Rectal smooth muscle tissue (tissue), 1 donor: ENCODE measurements at regions not wholly inside any gene's neighbourhood (a gene's known extent, or its start where the extent isn't known, plus 50 kb on each side); places are given as distances from the start of the nearest gene placed in this dataset.
"Not testable (repeated sequence)": the region's sequence is repeated elsewhere in the genome, so short reads cannot be mapped to it uniquely, and the experiment has no call there.

Experiments used
- H3K27ac ChIP-seq: one replicate; pipeline ENCODE4 v1.7.0; 2013; ENCODE audit warnings: low read depth, low read length, inconsistent platforms
- H3K27me3 ChIP-seq: one replicate; pipeline ENCODE4 v1.7.0; 2013; ENCODE audit warnings: low read length; ENCODE audit not compliant: control insufficient read depth, insufficient read depth
- H3K36me3 ChIP-seq: one replicate; pipeline ENCODE4 v1.7.0; 2013; ENCODE audit warnings: low read length; ENCODE audit not compliant: control insufficient read depth, insufficient read depth
- H3K4me1 ChIP-seq: one replicate; pipeline ENCODE4 v1.7.0; 2013; ENCODE audit warnings: low read length; ENCODE audit not compliant: control insufficient read depth, insufficient read depth
- H3K4me3 ChIP-seq: one replicate; pipeline ENCODE4 v1.7.0; 2013; ENCODE audit warnings: low read length
- H3K9ac ChIP-seq: one replicate; pipeline ENCODE4 v1.7.0; 2013; ENCODE audit warnings: low read length

DNA sequence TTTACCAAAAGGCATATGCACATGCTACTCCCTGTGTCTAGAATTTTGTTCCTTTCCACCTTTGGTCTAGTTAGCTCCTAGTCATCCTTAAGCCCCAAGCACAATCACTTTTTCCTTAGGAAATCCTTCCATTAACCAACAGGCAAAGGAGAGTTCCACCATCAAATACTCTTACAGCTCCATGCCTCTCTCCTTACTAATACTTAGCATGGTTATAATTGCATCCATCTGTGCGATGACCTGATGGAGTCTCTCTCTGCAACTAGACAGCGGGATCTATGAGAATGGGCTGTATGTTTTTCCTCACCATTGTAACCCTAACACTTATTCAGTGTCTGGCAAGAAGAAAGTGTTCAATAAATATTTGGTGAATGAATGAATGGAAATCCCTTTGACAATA is 69.3 kb upstream of the SMAD3 start:
- Histone ChIP-seq H3K27ac (no peak overlapping the region), H3K4me1 (no peaks in the 10 kb centered on the region), H3K9ac (no peak overlapping the region), H3K27me3 (no peaks in the 10 kb centered on the region), H3K4me3 (no peak overlapping the region), H3K36me3 (no peaks in the 10 kb centered on the region)

DNA sequence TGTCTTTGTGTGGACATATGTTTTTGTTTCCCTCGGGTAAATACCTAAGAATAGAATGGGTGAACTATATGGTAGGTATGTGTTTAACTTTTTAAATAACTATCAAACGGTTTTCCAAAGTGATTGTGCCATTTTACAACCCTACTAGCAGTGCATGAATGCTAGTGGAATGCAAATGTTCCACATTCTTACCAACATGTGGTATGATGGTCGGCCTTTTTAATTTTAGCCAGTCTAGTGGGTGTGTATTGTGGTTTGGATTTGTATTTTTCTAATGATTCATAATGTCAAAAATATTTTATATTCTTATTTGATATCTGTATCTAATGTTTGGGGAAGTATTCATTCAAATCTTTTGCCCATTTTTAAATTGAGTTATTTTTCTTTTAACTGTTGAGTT is 68.2 kb upstream of the SMAD3 start:
- H3K36me3 ChIP-seq, result no peaks in the 10 kb centered on the region
- no peaks in the 10 kb centered on the region for H3K4me1 ChIP-seq
- H3K27me3 ChIP-seq, result no peaks in the 10 kb centered on the region
- H3K9ac ChIP-seq, result no peak overlapping the region
- H3K4me3 ChIP-seq, result no peak overlapping the region
- no peak overlapping the region for H3K27ac ChIP-seq

DNA sequence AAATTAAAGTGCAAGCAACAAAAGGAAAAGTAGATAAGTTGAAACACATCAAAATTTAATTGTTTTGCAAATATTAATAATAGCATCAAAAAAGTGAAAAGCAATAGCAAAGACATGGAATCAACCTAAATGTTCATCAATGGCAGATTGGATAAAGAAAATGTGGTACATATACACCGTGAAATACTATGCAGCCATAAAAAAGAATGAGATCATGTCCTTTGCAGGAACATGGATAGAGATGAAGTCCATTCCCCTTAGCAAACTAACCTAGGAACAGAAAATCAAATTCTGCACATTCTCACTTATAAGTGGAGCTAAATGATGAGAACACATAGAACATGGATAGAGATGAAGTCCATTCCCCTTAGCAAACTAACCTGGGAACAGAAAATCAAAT is 67.2 kb upstream of the SMAD3 start:
- not testable (repeated sequence) for H3K36me3 ChIP-seq, H3K9ac ChIP-seq, H3K27me3 ChIP-seq, H3K4me1 ChIP-seq, H3K27ac ChIP-seq, H3K4me3 ChIP-seq

DNA sequence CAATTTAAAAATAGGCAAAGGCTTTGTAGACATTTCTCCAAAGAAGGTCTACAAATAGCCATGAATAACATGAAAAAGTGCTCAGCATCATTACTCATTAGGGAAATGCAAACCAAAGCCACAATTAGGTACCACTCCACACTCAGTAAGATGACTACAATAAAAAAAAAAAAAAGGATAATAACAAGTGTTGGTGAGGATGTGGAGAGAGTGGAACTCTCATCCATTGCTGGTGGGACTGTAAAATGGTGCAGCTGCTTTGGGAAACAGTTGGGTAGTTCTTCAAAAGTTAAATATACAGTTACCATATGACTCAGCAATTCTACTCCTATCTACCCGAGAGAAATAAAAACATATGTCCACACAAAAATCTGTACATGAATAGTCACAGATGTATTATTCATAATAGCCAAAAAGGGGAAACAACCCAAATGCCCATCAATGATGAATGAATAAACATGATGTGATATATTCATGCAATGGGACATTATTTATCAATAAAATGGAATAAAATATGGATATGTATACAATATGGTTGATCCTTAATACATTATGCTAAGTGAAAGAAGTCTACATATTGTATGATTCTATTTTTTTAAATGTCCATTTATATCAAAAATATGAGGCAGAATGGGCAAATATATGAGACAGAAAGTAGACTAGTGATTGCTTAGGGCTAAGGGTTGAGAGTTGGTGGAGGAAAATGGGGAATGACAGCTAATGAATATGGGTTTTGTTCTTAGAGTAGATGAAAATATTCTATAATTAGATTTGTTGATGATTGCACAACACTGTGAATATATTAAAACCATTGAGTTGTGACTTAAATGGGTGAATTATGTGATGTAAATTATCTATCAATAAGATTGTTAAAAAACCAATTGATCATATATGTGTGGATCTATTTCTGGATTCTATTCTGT is 66.1 kb upstream of the SMAD3 start:
- H3K9ac ChIP-seq, result no peak overlapping the region
- H3K4me1 ChIP-seq, result no peaks in the 10 kb centered on the region
- H3K4me3 ChIP-seq, result no peak overlapping the region
- H3K36me3 ChIP-seq, result no peaks in the 10 kb centered on the region
- no peaks in the 10 kb centered on the region for H3K27me3 ChIP-seq
- H3K27ac ChIP-seq, result no peak overlapping the region

DNA sequence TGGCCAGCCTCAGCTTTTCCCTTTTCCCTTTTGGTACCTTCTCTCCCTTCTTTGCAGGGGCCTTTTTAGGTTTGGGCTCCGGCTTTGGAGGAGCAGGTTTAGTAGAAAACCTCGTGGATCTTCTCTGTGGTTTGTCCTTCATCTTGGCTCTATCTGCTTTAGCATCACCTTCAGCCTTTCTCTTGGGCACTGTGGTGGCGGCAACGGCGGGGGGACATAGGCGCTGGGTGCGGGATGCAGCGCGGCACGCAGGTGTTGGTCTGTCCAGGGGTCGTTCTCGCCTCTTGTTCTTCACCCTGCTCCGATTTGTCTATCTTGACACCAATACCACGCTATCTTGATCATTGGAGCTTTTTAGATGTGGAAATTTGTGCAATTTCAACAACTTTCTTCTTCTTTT is 64.5 kb upstream of the SMAD3 start:
- Histone ChIP-seq H3K9ac (no peak overlapping the region), H3K27ac (no peak overlapping the region), H3K36me3 (no peaks in the 10 kb centered on the region), H3K27me3 (no peaks in the 10 kb centered on the region), H3K4me1 (no peaks in the 10 kb centered on the region), H3K4me3 (no peak overlapping the region)

DNA sequence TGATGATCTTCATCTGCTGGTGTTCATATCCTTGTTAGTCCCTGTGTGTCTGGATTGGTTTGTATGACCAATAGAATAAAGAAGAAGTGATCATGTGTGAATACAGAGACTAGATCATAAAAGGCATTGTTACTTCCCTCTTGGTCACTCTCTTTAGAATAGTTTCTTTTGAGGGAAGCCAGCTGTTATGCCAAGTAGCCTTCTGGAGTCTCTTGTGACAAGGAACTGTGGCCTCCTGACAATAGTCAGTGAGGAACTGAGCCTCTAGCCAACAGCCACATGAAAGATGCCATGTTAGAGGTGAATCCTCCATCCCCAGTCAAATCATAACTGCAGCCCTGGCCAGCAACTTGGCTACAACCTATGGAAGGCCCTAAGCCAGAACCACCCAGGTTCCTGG is 63.0 kb upstream of the SMAD3 start:
- no peak overlapping the region for H3K9ac ChIP-seq
- H3K27ac ChIP-seq, result no peak overlapping the region
- H3K36me3 ChIP-seq, result no peaks in the 10 kb centered on the region
- H3K4me3 ChIP-seq, result no peak overlapping the region
- H3K27me3 ChIP-seq, result no peaks in the 10 kb centered on the region
- no peaks in the 10 kb centered on the region for H3K4me1 ChIP-seq

DNA sequence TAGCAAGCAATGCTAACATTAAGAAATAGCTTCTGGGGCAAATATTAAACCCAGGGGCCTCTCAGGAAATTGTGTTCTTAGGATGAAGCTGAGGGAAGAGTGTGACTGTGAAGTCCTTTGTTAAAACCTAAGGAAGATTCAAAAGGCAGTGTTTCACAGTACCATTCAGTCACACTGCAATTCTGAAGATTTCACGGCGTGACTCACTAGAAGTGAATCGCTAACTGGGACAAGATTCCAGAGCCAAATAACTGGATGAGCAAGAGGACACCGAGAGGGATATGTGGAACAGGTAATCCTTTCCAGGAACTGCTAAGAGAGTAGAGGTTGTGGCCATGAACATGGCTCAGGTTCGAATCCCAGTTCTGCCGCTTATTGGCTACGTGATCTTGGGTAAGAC is 61.8 kb upstream of the SMAD3 start:
- Histone ChIP-seq H3K27ac (no peak overlapping the region), H3K9ac (no peak overlapping the region), H3K4me1 (no peaks in the 10 kb centered on the region)

DNA sequence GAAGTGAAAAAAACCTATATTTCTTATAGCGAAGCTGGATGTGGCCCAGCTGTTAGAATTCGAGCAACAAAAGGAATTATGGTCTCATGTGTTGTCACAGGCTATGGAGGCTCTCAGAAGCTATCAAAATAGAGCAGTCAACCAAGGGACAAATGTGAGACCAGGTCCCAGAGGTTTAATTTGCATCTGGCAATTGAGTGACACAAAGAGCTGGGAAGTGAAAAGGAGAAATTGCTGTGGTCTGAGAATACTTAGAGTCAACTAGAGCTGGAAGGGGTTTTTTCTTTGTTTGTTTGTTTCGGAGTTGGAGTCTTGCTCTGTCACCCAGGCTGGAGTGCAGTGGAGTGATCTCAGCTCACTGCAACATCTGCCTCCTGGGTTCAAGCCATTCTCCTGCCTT is 61.3 kb upstream of the SMAD3 start:
- H3K27me3 ChIP-seq, result no peaks in the 10 kb centered on the region
- H3K4me1 ChIP-seq, result no peaks in the 10 kb centered on the region
- no peaks in the 10 kb centered on the region for H3K36me3 ChIP-seq

More for the DNA sequence above, 61.8 kb upstream of the SMAD3 start:
- Histone ChIP-seq H3K4me3 (no peak overlapping the region), H3K27me3 (no peaks in the 10 kb centered on the region), H3K36me3 (no peaks in the 10 kb centered on the region)

DNA sequence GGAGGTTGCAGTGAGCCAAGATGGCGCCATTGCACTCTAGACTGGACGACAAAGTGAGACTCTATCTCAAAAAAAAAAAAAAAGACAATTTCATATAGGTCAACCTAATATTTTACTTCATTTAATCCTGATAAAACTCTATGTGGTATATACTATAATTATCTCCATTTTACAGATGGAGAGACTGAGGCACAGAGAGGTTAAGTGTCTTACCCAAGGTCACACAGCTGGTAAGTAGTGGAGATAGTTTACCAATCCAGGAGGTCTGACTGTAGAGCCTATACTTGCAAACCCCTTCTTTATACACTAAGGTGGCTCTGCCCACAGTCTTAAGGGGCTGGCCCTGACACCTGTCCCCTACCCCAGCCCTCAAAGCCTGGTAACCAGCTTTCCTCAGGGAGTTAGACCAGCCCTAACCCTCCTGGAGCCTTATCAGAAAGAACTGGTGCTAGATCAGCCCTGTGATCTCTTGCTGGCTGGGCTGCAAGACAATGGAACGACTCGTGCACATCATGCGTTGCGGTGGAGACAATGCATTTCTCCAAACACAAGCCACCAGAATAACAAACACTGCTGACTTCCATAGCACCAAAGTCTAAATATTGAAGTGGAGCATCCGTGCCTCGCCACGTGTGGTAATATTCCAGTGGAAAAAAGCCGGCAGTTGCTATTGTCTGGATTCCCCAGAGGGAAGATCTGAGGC is 60.0 kb upstream of the SMAD3 start:
- no peaks in the 10 kb centered on the region for H3K36me3 ChIP-seq
- no peak overlapping the region for H3K9ac ChIP-seq
- no peak overlapping the region for H3K4me3 ChIP-seq
- no peaks in the 10 kb centered on the region for H3K4me1 ChIP-seq
- H3K27ac ChIP-seq, result no peak overlapping the region
- H3K27me3 ChIP-seq, result no peaks in the 10 kb centered on the region

More for the DNA sequence above, 61.3 kb upstream of the SMAD3 start:
- Histone ChIP-seq H3K4me3 (no peak overlapping the region), H3K9ac (no peak overlapping the region), H3K27ac (no peak overlapping the region)

DNA sequence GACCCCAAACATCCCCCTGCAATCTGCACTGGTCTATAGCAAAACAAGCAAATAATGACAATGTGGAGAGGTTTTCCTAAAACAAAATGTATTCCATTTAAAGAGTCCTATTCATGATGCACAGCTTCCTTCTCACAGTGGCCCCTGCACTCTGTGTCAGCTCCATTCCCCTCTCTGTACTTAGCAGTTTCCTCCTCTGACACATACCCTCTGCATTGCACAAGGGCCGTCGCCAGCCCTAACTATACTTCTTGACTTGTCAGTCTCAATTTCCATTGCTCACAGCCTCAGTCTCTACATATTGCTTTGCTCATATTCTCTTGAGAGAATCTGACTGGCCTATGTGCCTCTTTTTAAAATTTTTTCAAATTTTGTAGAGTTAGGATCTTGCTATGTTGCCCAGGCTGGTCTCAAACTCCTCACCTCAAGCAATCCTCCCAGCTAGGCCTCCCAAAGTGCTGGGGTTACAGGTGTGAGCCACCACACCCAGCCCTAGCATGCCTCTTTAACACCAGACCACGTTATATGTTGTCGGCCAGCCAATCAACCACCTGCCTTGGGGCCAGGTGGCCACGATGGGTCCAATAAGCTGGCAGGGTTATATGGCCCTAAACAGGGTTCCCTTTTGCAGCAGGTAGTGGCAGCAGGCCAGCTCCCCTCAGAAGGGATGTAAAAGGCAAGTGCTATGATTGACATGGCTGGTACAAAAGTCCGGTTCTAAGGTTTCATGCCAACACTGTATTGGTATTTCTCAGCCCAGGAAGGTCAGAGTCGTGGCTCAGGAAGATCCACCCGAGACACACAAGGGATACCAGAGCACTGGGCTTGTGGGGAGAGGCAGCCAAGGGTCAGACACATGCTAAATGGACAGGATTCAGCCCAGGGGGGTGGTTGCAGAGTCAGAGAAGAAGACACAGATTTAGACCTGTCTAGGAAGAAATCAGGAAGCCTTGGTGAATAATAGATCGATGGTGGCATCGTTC is 59.0 kb upstream of the SMAD3 start:
- H3K9ac ChIP-seq, result no peak overlapping the region
- no peak overlapping the region for H3K27ac ChIP-seq
- no peaks in the 10 kb centered on the region for H3K4me1 ChIP-seq
- no peaks in the 10 kb centered on the region for H3K27me3 ChIP-seq
- H3K4me3 ChIP-seq, result no peak overlapping the region
- H3K36me3 ChIP-seq, result no peaks in the 10 kb centered on the region

DNA sequence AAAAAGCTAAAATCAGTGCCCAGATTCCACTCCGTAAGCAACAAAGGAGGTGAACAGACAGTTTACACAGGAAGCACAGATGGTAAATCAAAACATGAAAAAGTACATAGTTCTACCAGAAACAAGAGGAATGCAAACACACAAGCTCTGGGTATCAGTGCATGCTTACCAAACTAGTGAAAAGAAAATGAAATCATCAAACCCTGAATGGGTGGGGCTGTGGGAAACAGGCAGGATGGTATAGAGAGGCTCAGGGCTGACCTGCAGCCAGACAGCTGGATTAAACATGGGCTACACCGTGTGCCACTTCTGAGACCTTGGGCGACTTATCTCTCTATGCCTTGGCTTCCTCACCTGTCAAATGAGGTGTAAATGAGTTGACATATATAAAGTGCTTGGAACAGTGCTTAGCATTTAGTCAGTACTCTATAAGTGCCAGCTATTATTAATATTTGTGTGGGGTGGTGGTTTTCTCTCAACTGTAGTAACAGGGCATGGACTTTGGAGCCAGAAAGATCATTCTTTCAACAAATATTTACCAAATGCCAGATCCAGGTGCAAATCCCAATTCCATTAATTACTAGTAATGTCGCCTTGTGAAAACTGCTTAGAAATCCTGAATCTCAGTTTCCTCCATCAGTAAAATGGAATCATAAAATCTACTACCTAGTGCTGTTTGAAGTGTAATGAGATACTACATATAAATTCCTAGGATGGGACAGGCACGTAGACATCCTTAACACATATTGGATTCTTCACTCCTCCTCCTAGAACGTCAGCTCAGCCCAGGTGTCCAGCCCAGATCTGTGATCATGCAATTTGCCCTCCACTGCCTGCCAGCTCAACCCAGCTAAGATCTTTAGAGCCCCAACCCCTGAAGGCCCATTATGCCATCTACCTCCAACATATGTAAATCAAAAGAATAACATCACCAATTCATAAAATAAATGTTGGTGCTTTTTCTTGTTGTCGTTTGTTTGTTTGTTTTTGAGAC is 55.5 kb upstream of the SMAD3 start:
- Histone ChIP-seq H3K36me3 (no peaks in the 10 kb centered on the region), H3K9ac (no peak overlapping the region), H3K27me3 (no peaks in the 10 kb centered on the region), H3K4me3 (no peak overlapping the region), H3K4me1 (no peaks in the 10 kb centered on the region), H3K27ac (no peak overlapping the region)
